ENCODE measurements at regions not wholly inside any gene's neighbourhood (a gene's known extent, or its start where the extent isn't known, plus 50 kb on each side); places are given as distances from the start of the nearest gene placed in this dataset.
"Not testable (repeated sequence)": the region's sequence is repeated elsewhere in the genome, so short reads cannot be mapped to it uniquely, and the experiment has no call there.

DNA sequence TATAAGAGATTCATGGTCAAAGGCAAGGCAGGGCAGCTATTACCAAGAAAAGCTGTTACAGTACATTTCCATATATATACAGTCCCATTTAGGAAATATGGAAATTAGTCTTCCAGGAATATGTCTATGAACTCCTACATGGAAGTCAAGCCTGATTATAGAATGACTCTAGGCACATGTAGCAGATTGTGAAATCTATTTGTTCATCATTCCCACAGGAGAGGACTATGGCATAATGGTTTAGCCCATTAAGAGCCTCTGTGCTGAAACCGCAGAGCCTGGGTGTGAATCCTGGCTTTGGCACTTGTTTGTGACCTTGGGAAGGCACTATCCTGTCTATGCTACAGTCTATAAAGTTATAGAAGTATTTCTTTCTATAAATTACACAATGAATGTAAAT, 764.8 kb downstream of the RAPGEF2 start:
- Histone ChIP-seq H3K79me2 (ENCODE audit: control insufficient read depth, insufficient read depth, low read length, unreplicated experiment) (no peaks in the 10 kb centered on the region), H3K4me3 (ENCODE audit: low read depth, low read length) (no peak overlapping the region), H3K27ac (ENCODE audit: low read depth, low read length) (no peak overlapping the region), H3K4me1 (ENCODE audit: control insufficient read depth, insufficient read depth, low read length, unreplicated experiment) (no peaks in the 10 kb centered on the region), H3K27me3 (ENCODE audit: insufficient read depth, low read length) (no peaks in the 10 kb centered on the region), H2AFZ (ENCODE audit: low read length, unreplicated experiment) (no peak overlapping the region), H3K36me3 (ENCODE audit: insufficient read depth, low read length) (no peaks in the 10 kb centered on the region)

DNA sequence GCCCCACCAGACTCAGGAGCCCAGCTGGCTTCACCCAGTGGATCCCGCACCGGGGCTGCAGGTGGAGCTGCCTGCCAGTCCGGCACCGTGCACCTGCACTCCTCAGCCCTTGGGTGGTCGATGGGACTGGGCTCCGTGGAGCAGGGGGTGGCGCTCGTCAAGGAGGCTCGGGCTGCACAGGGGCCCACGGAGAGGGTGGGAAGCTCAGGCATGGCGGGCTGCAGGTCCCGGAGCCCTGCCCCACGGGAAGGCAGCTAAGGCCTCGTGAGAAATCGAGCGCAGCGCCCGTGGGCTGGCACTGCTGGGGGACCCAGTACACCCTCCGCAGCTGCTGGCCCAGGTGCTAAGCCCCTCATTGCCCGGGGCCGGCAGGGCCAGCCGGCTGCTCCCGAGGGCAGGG, 766.1 kb downstream of the RAPGEF2 start:
- H3K27ac ChIP-seq (ENCODE audit: low read depth, low read length); H3K79me2 ChIP-seq (ENCODE audit: control insufficient read depth, insufficient read depth, low read length, unreplicated experiment); H3K27me3 ChIP-seq (ENCODE audit: insufficient read depth, low read length); H3K4me3 ChIP-seq (ENCODE audit: low read depth, low read length); H3K36me3 ChIP-seq (ENCODE audit: insufficient read depth, low read length); H2AFZ ChIP-seq (ENCODE audit: low read length, unreplicated experiment); H3K4me1 ChIP-seq (ENCODE audit: control insufficient read depth, insufficient read depth, low read length, unreplicated experiment): not testable (repeated sequence)

DNA sequence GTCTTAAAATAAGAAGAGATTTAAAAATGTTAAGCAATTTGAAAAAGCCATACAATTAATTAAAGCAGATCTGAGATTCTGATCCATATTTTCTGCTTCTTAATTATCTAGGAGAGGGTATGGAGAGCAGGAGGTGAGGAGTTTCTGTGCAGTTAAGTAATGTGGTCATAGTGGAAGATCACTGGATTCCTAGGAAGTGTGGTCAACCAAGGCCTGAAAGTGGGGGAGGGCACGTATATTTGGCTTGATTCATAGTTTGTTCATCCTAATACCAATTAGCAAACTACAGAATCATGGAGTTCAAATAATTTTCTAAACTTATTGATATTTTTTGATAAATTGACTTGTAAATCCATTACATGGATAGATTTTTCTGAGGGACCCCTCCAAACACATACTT, 768.3 kb downstream of the RAPGEF2 start:
- Histone ChIP-seq H3K4me1 (ENCODE audit: control insufficient read depth, insufficient read depth, low read length, unreplicated experiment) (no peaks in the 10 kb centered on the region), H3K79me2 (ENCODE audit: control insufficient read depth, insufficient read depth, low read length, unreplicated experiment) (no peaks in the 10 kb centered on the region), H3K27ac (ENCODE audit: low read depth, low read length) (no peak overlapping the region), H3K27me3 (ENCODE audit: insufficient read depth, low read length) (no peaks in the 10 kb centered on the region), H2AFZ (ENCODE audit: low read length, unreplicated experiment) (no peak overlapping the region), H3K36me3 (ENCODE audit: insufficient read depth, low read length) (no peaks in the 10 kb centered on the region), H3K4me3 (ENCODE audit: low read depth, low read length) (no peak overlapping the region)

DNA sequence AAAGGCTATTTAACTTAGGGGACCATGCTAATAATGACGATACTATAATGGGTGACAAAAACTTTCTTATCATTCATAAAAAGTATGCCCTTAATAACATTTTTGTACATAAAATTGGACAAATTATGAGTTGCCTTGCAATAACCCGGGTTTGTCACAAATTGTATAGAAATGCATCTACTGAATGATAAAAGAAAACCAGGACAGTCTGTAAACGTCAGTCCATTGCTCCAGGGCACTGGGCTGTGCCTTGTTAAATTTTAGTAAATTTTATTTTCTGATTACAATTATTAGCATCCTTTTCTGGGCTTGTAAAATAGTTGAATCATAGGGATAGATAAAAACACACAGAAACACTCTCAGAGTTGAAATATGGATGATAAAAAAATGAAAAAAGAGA, 778.3 kb downstream of the RAPGEF2 start:
- no peaks in the 10 kb centered on the region for H3K4me1 ChIP-seq (ENCODE audit: control insufficient read depth, insufficient read depth, low read length, unreplicated experiment)
- no peak overlapping the region for H2AFZ ChIP-seq (ENCODE audit: low read length, unreplicated experiment)
- no peak overlapping the region for H3K4me3 ChIP-seq (ENCODE audit: low read depth, low read length)
- H3K27ac ChIP-seq (ENCODE audit: low read depth, low read length), result no peak overlapping the region
- no peaks in the 10 kb centered on the region for H3K36me3 ChIP-seq (ENCODE audit: insufficient read depth, low read length)
- no peaks in the 10 kb centered on the region for H3K79me2 ChIP-seq (ENCODE audit: control insufficient read depth, insufficient read depth, low read length, unreplicated experiment)
- H3K27me3 ChIP-seq (ENCODE audit: insufficient read depth, low read length), result no peaks in the 10 kb centered on the region

DNA sequence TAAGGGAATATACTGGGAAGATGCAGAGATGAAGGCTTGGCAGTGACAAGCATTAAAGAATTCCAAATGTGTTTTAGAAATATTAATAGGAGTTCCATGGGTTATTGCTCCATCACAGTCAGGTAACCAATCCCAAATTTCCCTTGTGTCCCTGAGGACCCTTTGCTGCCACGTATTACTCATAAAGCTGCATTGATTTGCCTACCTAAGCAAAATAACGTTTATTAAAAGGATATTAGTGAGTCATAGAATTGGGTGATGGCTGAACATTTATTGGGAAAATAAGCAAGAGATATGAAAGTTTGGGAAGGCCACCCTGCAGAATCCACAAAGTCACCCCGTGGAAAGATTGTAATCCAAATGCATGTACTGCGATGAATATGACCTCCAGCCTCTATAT, 782.1 kb downstream of the RAPGEF2 start:
- Histone ChIP-seq H3K27ac (ENCODE audit: low read depth, low read length) (no peak overlapping the region), H3K79me2 (ENCODE audit: control insufficient read depth, insufficient read depth, low read length, unreplicated experiment) (no peaks in the 10 kb centered on the region), H2AFZ (ENCODE audit: low read length, unreplicated experiment) (no peak overlapping the region), H3K36me3 (ENCODE audit: insufficient read depth, low read length) (no peaks in the 10 kb centered on the region), H3K27me3 (ENCODE audit: insufficient read depth, low read length) (no peaks in the 10 kb centered on the region), H3K4me3 (ENCODE audit: low read depth, low read length) (no peak overlapping the region), H3K4me1 (ENCODE audit: control insufficient read depth, insufficient read depth, low read length, unreplicated experiment) (no peaks in the 10 kb centered on the region)

DNA sequence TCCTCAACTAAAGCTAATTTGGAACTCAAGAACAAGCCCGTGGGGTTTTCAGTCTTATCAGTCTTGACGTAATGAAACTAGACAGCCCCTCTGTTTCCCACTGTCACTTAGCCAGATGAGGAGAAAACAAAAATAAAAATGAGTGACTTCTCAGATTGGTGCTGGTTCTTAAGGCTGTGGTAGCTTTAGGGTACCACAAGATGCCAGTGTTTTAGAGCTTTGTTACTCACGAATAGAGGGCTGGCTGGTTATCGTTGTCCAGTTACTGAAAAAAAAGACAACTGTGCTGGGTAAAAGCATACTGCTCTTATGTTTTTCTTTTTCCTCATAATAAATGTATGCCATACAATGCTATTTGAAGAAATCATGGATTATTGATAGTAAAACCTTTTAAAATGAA, 796.7 kb downstream of the RAPGEF2 start:
- no peak overlapping the region for H3K4me3 ChIP-seq (ENCODE audit: low read depth, low read length)
- H3K27ac ChIP-seq (ENCODE audit: low read depth, low read length), result no peak overlapping the region
- H2AFZ ChIP-seq (ENCODE audit: low read length, unreplicated experiment), result no peak overlapping the region
- H3K36me3 ChIP-seq (ENCODE audit: insufficient read depth, low read length), result no peaks in the 10 kb centered on the region
- no peaks in the 10 kb centered on the region for H3K79me2 ChIP-seq (ENCODE audit: control insufficient read depth, insufficient read depth, low read length, unreplicated experiment)
- H3K27me3 ChIP-seq (ENCODE audit: insufficient read depth, low read length), result no peaks in the 10 kb centered on the region; the same call in 1 of the 2 replicates
- no peaks in the 10 kb centered on the region for H3K4me1 ChIP-seq (ENCODE audit: control insufficient read depth, insufficient read depth, low read length, unreplicated experiment)

DNA sequence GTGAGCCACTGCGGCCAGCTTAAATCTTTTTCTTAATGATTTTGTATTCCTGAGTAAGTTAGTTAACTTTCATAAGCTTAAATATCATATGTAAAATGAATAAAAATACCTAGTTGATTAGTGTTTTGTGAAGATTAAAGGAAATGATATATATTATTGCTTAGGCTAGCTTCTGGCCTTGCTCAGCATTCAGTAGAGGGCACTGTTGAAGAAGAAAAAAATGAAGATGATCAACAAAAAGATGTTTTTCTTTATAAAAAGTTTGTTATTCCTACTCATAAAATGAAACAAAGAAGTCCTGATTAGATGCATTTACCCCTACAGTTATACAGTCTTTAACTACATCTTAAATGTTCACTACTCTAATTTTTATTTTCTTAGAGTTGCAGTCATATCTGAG, 797.7 kb downstream of the RAPGEF2 start:
- Histone ChIP-seq H3K4me1 (ENCODE audit: control insufficient read depth, insufficient read depth, low read length, unreplicated experiment) (no peaks in the 10 kb centered on the region), H3K27me3 (ENCODE audit: insufficient read depth, low read length) (no peaks in the 10 kb centered on the region; the same call in 1 of the 2 replicates), H3K4me3 (ENCODE audit: low read depth, low read length) (no peak overlapping the region), H3K27ac (ENCODE audit: low read depth, low read length) (no peak overlapping the region), H3K79me2 (ENCODE audit: control insufficient read depth, insufficient read depth, low read length, unreplicated experiment) (no peaks in the 10 kb centered on the region), H2AFZ (ENCODE audit: low read length, unreplicated experiment) (no peak overlapping the region), H3K36me3 (ENCODE audit: insufficient read depth, low read length) (no peaks in the 10 kb centered on the region)

DNA sequence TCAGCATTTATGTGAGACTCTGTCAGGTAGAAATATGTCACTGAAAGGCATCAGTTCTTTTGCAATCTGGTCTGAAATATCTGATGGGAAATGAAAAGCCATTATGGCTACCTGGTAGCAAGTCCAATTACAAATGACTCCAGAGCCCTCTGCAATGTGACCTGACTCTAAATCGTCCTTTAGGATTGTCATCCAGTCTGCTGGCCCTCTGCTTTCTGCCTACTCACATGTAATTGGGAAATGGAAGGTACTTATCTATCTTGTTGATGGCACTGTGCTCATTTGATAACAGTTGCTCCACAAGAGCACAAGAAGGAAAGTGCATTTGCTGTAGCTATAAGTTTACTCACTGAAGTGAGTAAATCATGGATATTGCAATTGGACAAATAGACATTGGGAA, 799.8 kb downstream of the RAPGEF2 start:
- Histone ChIP-seq H3K27ac (ENCODE audit: low read depth, low read length) (no peak overlapping the region), H3K79me2 (ENCODE audit: control insufficient read depth, insufficient read depth, low read length, unreplicated experiment) (no peaks in the 10 kb centered on the region), H2AFZ (ENCODE audit: low read length, unreplicated experiment) (no peak overlapping the region), H3K4me3 (ENCODE audit: low read depth, low read length) (no peak overlapping the region), H3K27me3 (ENCODE audit: insufficient read depth, low read length) (no peaks in the 10 kb centered on the region; the same call in 1 of the 2 replicates), H3K36me3 (ENCODE audit: insufficient read depth, low read length) (no peaks in the 10 kb centered on the region), H3K4me1 (ENCODE audit: control insufficient read depth, insufficient read depth, low read length, unreplicated experiment) (no peaks in the 10 kb centered on the region)

DNA sequence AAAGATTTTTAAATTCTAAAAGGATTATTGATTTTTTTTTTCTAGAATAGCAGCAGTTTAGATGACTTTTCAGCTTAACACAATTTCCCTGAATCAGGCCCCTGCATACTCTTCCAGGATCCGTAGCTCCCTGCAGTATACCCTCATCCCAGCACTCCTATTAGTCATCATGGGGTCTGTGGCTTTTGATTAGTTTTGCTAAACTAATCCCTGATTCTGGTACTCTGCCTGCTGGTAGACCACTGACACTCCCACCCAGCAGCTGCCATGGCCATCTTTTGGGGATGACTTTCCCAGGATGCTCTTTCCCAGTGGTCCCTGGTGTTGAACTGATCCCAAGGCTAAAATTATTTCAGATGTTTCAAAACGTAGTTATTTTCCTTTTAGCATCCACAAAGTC, 802.0 kb downstream of the RAPGEF2 start:
- Histone ChIP-seq H2AFZ (ENCODE audit: low read length, unreplicated experiment) (no peak overlapping the region), H3K4me3 (ENCODE audit: low read depth, low read length) (no peak overlapping the region), H3K4me1 (ENCODE audit: control insufficient read depth, insufficient read depth, low read length, unreplicated experiment) (no peaks in the 10 kb centered on the region), H3K79me2 (ENCODE audit: control insufficient read depth, insufficient read depth, low read length, unreplicated experiment) (no peaks in the 10 kb centered on the region), H3K27ac (ENCODE audit: low read depth, low read length) (no peak overlapping the region), H3K36me3 (ENCODE audit: insufficient read depth, low read length) (no peaks in the 10 kb centered on the region), H3K27me3 (ENCODE audit: insufficient read depth, low read length) (no peaks in the 10 kb centered on the region)

DNA sequence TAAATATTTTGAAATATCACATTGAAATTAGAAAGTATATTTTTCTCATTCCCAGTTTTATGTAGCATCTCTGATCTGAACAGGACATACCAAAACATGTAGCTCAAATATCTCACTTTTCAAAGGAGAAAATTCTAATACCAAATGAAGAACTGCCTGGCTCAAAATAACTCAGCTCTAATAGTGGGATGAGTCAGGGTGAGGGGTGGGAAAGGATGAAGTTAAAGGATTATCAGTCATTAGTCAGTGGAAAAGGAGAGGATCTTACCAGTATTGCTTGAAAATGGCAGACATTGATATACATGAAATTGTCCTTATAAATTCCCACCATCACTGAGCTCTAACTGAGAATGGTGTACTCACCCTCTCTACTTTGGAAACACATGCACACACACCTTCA, 803.2 kb downstream of the RAPGEF2 start:
- no peaks in the 10 kb centered on the region for H3K36me3 ChIP-seq (ENCODE audit: insufficient read depth, low read length)
- H3K27me3 ChIP-seq (ENCODE audit: insufficient read depth, low read length), result no peaks in the 10 kb centered on the region
- H3K4me1 ChIP-seq (ENCODE audit: control insufficient read depth, insufficient read depth, low read length, unreplicated experiment), result no peaks in the 10 kb centered on the region
- no peak overlapping the region for H2AFZ ChIP-seq (ENCODE audit: low read length, unreplicated experiment)
- no peaks in the 10 kb centered on the region for H3K79me2 ChIP-seq (ENCODE audit: control insufficient read depth, insufficient read depth, low read length, unreplicated experiment)
- no peak overlapping the region for H3K4me3 ChIP-seq (ENCODE audit: low read depth, low read length)
- no peak overlapping the region for H3K27ac ChIP-seq (ENCODE audit: low read depth, low read length)

DNA sequence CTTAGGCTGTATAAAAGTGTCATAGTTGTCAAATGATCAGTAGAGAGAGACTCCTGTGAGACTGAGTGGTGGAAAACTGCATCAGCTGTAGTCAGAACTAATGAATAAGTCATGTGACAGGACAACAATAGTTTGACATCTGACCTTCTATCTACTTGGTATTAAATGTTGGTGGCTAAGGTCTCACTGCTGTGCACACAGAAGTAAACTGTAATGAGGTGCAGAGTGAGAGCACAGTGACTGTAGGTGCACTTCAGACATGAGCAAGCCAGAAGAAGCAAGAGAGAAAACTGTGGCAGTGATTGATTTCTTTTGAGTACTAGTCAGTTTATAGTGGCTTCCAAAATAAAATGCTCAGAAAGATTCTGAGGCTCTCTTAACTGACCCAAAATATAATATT, 803.6 kb downstream of the RAPGEF2 start:
- H3K36me3 ChIP-seq (ENCODE audit: insufficient read depth, low read length), result no peaks in the 10 kb centered on the region

DNA sequence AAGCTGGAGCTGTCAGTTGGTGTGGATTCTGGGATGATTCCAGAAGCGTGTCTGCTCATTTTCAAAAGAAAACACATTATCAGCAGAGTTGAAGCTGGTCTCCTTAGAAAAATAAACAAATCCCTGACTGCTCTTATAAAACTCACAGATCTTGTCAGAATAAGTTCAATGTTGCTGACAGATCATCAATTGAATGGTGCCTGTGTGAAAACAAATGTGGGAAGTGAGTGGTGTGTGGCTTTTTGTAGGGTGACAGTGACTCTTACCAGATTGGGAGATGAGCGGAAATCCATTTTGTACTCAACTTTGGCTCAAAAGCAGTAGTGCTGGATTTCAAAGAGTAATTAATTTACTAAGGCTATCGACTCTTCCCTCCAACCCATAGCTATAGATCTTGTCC, 807.8 kb downstream of the RAPGEF2 start:
- Histone ChIP-seq H3K4me3 (ENCODE audit: low read depth, low read length) (no peak overlapping the region), H3K4me1 (ENCODE audit: control insufficient read depth, insufficient read depth, low read length, unreplicated experiment) (no peaks in the 10 kb centered on the region), H3K27me3 (ENCODE audit: insufficient read depth, low read length) (no peaks in the 10 kb centered on the region), H3K79me2 (ENCODE audit: control insufficient read depth, insufficient read depth, low read length, unreplicated experiment) (no peaks in the 10 kb centered on the region), H3K36me3 (ENCODE audit: insufficient read depth, low read length) (no peaks in the 10 kb centered on the region), H3K27ac (ENCODE audit: low read depth, low read length) (no peak overlapping the region), H2AFZ (ENCODE audit: low read length, unreplicated experiment) (no peak overlapping the region)

More for the DNA sequence above, 803.6 kb downstream of the RAPGEF2 start:
- Histone ChIP-seq H3K27ac (ENCODE audit: low read depth, low read length) (no peak overlapping the region), H3K27me3 (ENCODE audit: insufficient read depth, low read length) (no peaks in the 10 kb centered on the region), H3K4me1 (ENCODE audit: control insufficient read depth, insufficient read depth, low read length, unreplicated experiment) (no peaks in the 10 kb centered on the region), H2AFZ (ENCODE audit: low read length, unreplicated experiment) (no peak overlapping the region), H3K4me3 (ENCODE audit: low read depth, low read length) (no peak overlapping the region), H3K79me2 (ENCODE audit: control insufficient read depth, insufficient read depth, low read length, unreplicated experiment) (no peaks in the 10 kb centered on the region)

Data from ACC112 (cell line).